ENCODE measurements at regions not wholly inside any gene's neighbourhood (a gene's known extent, or its start where the extent isn't known, plus 50 kb on each side); places are given as distances from the start of the nearest gene placed in this dataset.
A peak's percentile ranks its signal among the peaks of the same experiment; 100 is the strongest.

DNA sequence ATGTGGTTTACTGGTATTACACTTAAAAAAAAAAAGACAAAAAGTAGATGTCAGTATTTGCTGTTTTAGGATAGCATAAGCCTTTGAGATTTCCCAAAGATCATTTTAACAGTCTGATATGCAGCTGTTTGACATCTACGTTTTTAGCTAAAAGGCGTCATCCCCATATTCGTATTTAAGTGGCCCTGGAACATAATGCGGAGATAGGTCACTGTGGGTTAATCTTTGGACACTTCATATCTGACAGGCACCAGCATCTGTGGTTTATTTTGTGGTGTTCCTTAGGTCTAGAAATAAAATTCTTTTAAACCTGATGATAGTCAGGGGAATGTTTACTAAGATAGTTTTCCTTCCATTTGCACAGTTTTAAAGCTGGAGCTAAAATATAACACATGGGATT is 313.7 kb downstream of the SOX4 start:
- Histone ChIP-seq H3K27me3 (replicated peaks in 2 of 5; ENCODE audit: control insufficient read depth in 4 of 5, insufficient read depth in 5 of 5, low read length in 4 of 5) (no peaks in the 10 kb centered on the region), H3K27ac (ENCODE audit: insufficient read depth in 1 of 2, low read depth in 1 of 2, low read length in 2 of 2, poor library complexity in 1 of 2, severe bottlenecking in 2 of 2) (no peak overlapping the region), H3K4me3 (ENCODE audit: control insufficient read depth in 1 of 7, extremely low read depth in 1 of 7, insufficient read depth in 4 of 7, low read depth in 2 of 7, low read length in 6 of 7) (no peak overlapping the region), H3K9me3 (ENCODE audit: control extremely low read depth in 1 of 5, control insufficient read depth in 4 of 5, insufficient read depth in 2 of 5, low read depth in 1 of 5, low read length in 4 of 5) (no peaks in the 10 kb centered on the region), H3K4me1 (ENCODE audit: control extremely low read depth in 1 of 4, control insufficient read depth in 4 of 4, insufficient read depth in 4 of 4, low read length in 3 of 4) (peaks cover 0 to 7% (median 0%) of the 10 kb centered on the region in 4 experiments), H3K36me3 (ENCODE audit: control insufficient read depth in 4 of 4, insufficient read depth in 4 of 4, low read length in 3 of 4) (peaks cover 0 to 11% (median 2%) of the 10 kb centered on the region in 4 experiments)
- ChIA-PET CTCF (no interaction called here), POLR2A (no interaction called here)
- 75% methylated on average over 4 of the region's 4 CpGs for WGBS (ENCODE audit: insufficient coverage)
- DNase-seq, result peak; percentile 18 to 60 (median 39)

DNA sequence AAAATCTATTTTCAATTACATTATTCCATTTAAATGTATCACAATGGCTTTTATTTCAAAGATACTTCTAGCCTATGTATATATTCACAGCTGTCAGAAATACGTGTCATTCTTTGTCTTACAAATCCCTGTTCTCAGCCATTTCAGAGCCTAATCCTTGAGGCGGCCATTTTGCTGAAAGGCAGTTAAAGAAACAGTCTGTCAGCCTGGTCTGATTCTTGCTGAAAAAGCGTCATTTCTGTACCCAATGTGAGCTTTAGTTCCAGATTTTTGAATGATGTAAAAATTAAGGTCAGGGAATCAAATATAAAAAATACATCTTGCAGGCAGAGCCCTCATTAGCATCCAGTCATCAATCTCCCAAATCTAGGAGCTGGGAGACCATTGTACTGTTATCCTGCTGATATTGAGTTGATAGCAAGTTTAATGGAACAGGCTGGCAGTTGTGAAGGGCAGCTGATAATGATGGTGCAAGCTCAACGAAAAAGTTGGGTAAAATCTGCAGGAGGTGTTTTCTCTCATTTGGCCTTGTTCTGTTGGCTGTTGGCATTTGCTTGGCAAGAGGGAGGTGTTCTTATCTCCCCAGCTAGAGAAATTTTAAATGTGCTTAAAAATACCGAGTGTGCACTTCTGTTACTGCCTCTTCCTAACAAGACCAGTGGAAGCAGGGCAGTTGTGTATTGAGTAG is 314.8 kb downstream of the SOX4 start:
- no peak overlapping the region for H3K27ac ChIP-seq (ENCODE audit: insufficient read depth in 1 of 2, low read depth in 1 of 2, low read length in 2 of 2, poor library complexity in 1 of 2, severe bottlenecking in 2 of 2)
- ChIA-PET CTCF (interaction anchor here (0.6 to 0.9 kb wide), 3 partner anchors 9 to 950 kb away, joined by 3 to 4 read pairs (median 3); no protein-coding TSS in a partner anchor), POLR2A (no interaction called here)
- no peaks in the 10 kb centered on the region for H3K27me3 ChIP-seq (replicated peaks in 2 of 5; ENCODE audit: control insufficient read depth in 4 of 5, insufficient read depth in 5 of 5, low read length in 4 of 5)
- no peaks in the 10 kb centered on the region for H3K9me3 ChIP-seq (ENCODE audit: control extremely low read depth in 1 of 5, control insufficient read depth in 4 of 5, insufficient read depth in 2 of 5, low read depth in 1 of 5, low read length in 4 of 5)
- peaks cover 0 to 7% (median 0%) of the 10 kb centered on the region in 4 experiments for H3K4me1 ChIP-seq (ENCODE audit: control extremely low read depth in 1 of 4, control insufficient read depth in 4 of 4, insufficient read depth in 4 of 4, low read length in 3 of 4)
- no peak overlapping the region for H3K4me3 ChIP-seq (ENCODE audit: control insufficient read depth in 1 of 7, extremely low read depth in 1 of 7, insufficient read depth in 4 of 7, low read depth in 2 of 7, low read length in 6 of 7)
- H3K36me3 ChIP-seq (ENCODE audit: control insufficient read depth in 4 of 4, insufficient read depth in 4 of 4, low read length in 3 of 4), result peaks cover 0 to 11% (median 3%) of the 10 kb centered on the region in 4 experiments
- 100% methylated on average over 2 of the region's 5 CpGs for whole genome bisulfite sequencing (ENCODE audit: insufficient coverage)
- DNase-seq, result no peak

DNA sequence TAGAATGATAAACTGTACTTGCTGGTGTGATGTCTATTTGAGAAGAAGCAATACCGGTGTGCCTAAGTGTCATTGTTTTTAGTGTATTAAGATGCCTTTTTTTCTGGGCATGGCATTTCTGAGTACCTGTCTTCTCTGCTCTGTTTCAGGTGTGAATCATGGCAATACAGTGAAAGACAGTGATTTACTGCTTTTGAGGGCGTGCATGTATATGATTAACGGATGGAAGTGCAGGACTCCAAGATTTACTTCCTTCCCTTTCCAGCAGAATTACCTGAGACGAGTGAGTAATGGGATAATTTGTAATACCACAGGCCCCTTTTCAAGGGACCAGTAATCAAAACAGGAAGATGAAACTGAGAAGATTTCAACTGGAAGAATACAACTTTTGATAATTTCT is 315.8 kb downstream of the SOX4 start:
- POLR2A ChIA-PET, result no interaction called here
- no peaks in the 10 kb centered on the region for H3K27me3 ChIP-seq (replicated peaks in 2 of 5; ENCODE audit: control insufficient read depth in 4 of 5, insufficient read depth in 5 of 5, low read length in 4 of 5)
- no peak for DNase-seq

DNA sequence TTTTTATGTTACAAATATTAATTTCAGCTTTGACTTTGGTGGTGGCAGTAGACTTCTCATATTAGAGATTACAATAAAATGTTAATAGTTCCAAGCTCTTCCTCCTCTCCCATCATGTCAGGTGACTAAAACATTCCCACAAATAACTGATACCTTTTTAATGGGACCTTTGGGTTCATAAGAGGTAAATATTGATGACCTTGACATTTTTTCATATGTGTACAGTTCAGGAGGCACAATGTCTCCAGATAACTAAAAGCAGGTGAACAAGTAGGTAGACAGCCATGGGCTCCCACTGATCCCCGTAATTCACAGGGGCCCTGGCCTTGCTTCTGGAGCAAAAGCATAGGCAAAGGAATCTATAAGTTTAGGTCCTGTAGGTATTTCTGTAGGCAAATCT is 317.7 kb downstream of the SOX4 start:
- Histone ChIP-seq H3K4me1 (ENCODE audit: control extremely low read depth in 1 of 4, control insufficient read depth in 4 of 4, insufficient read depth in 4 of 4, low read length in 3 of 4) (peaks cover 0 to 19% (median 0%) of the 10 kb centered on the region in 4 experiments), H3K36me3 (ENCODE audit: control insufficient read depth in 4 of 4, insufficient read depth in 4 of 4, low read length in 3 of 4) (peaks cover 0 to 14% (median 6%) of the 10 kb centered on the region in 4 experiments), H3K27ac (ENCODE audit: insufficient read depth in 1 of 2, low read depth in 1 of 2, low read length in 2 of 2, poor library complexity in 1 of 2, severe bottlenecking in 2 of 2) (no peak overlapping the region), H3K4me3 (ENCODE audit: control insufficient read depth in 1 of 7, extremely low read depth in 1 of 7, insufficient read depth in 4 of 7, low read depth in 2 of 7, low read length in 6 of 7) (no peak overlapping the region), H3K9me3 (ENCODE audit: control extremely low read depth in 1 of 5, control insufficient read depth in 4 of 5, insufficient read depth in 2 of 5, low read depth in 1 of 5, low read length in 4 of 5) (no peaks in the 10 kb centered on the region), H3K27me3 (replicated peaks in 2 of 5; ENCODE audit: control insufficient read depth in 4 of 5, insufficient read depth in 5 of 5, low read length in 4 of 5) (no peaks in the 10 kb centered on the region)
- ChIA-PET CTCF (interaction anchor here (0.8 to 2.0 kb wide), 2 partner anchors 26 to 317 kb away, joined by 3 to 6 read pairs; no protein-coding TSS in a partner anchor), POLR2A (no interaction called here)
- 100% methylated on average over 1 of the region's 1 CpG for WGBS (ENCODE audit: insufficient coverage)
- no peak for DNase-seq

More for the DNA sequence above, 315.8 kb downstream of the SOX4 start:
- H3K4me1 ChIP-seq (ENCODE audit: control extremely low read depth in 1 of 4, control insufficient read depth in 4 of 4, insufficient read depth in 4 of 4, low read length in 3 of 4), result peaks cover 0 to 14% (median 0%) of the 10 kb centered on the region in 4 experiments
- H3K27ac ChIP-seq (ENCODE audit: insufficient read depth in 1 of 2, low read depth in 1 of 2, low read length in 2 of 2, poor library complexity in 1 of 2, severe bottlenecking in 2 of 2), result no peak overlapping the region
- no peak overlapping the region for H3K4me3 ChIP-seq (ENCODE audit: control insufficient read depth in 1 of 7, extremely low read depth in 1 of 7, insufficient read depth in 4 of 7, low read depth in 2 of 7, low read length in 6 of 7)
- H3K9me3 ChIP-seq (ENCODE audit: control extremely low read depth in 1 of 5, control insufficient read depth in 4 of 5, insufficient read depth in 2 of 5, low read depth in 1 of 5, low read length in 4 of 5), result no peaks in the 10 kb centered on the region
- H3K36me3 ChIP-seq (ENCODE audit: control insufficient read depth in 4 of 4, insufficient read depth in 4 of 4, low read length in 3 of 4), result peaks cover 0 to 11% (median 3%) of the 10 kb centered on the region in 4 experiments
- WGBS (ENCODE audit: insufficient coverage), result 90% methylated on average over 2 of the region's 4 CpGs
- CTCF ChIA-PET, result no interaction called here

DNA sequence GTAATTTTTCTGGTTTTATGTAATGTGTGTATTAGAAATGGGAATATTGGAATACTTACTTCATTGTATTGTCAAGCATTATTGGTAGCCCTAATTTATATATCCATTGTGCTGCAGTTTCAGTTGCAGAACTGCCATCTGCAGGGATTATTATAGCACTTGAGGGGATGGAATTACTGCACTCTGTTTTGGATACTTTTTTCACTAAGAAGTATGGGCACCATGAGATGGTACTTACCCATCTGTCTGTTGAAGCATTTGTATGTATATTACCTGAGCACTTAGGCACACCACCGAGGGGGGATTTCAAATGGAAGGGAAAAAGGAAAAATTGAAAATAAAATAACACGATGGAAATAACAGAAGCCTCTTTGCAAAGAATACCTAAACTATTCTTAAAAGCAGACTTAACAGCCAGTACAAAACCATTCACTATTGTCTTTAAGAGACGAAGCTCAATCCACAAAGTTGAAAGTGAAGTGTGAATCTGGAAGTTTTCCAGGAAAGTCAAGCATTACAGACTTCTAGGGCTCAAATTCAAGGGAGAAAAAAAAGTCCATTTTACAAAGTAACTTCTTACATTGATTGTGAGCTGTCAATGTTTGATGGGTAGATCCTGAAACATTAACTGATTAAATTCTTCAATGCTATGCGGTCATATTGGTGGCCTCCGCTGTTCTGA is 318.7 kb downstream of the SOX4 start:
- ChIA-PET CTCF (interaction anchor here (0.8 to 2.0 kb wide), 4 partner anchors 22 to 318 kb away, joined by 3 to 6 read pairs (median 3); no protein-coding TSS in a partner anchor), POLR2A (no interaction called here)
- Histone ChIP-seq H3K27ac (ENCODE audit: insufficient read depth in 1 of 2, low read depth in 1 of 2, low read length in 2 of 2, poor library complexity in 1 of 2, severe bottlenecking in 2 of 2) (no peak overlapping the region), H3K4me1 (ENCODE audit: control extremely low read depth in 1 of 4, control insufficient read depth in 4 of 4, insufficient read depth in 4 of 4, low read length in 3 of 4) (peaks cover 0 to 15% (median 0%) of the 10 kb centered on the region in 4 experiments), H3K9me3 (ENCODE audit: control extremely low read depth in 1 of 5, control insufficient read depth in 4 of 5, insufficient read depth in 2 of 5, low read depth in 1 of 5, low read length in 4 of 5) (no peaks in the 10 kb centered on the region), H3K27me3 (replicated peaks in 2 of 5; ENCODE audit: control insufficient read depth in 4 of 5, insufficient read depth in 5 of 5, low read length in 4 of 5) (no peaks in the 10 kb centered on the region), H3K4me3 (ENCODE audit: control insufficient read depth in 1 of 7, extremely low read depth in 1 of 7, insufficient read depth in 4 of 7, low read depth in 2 of 7, low read length in 6 of 7) (no peak overlapping the region), H3K36me3 (ENCODE audit: control insufficient read depth in 4 of 4, insufficient read depth in 4 of 4, low read length in 3 of 4) (peaks cover 0 to 14% (median 7%) of the 10 kb centered on the region in 4 experiments)
- WGBS (ENCODE audit: insufficient coverage), result 100% methylated on average over 3 of the region's 5 CpGs
- no peak for DNase-seq

DNA sequence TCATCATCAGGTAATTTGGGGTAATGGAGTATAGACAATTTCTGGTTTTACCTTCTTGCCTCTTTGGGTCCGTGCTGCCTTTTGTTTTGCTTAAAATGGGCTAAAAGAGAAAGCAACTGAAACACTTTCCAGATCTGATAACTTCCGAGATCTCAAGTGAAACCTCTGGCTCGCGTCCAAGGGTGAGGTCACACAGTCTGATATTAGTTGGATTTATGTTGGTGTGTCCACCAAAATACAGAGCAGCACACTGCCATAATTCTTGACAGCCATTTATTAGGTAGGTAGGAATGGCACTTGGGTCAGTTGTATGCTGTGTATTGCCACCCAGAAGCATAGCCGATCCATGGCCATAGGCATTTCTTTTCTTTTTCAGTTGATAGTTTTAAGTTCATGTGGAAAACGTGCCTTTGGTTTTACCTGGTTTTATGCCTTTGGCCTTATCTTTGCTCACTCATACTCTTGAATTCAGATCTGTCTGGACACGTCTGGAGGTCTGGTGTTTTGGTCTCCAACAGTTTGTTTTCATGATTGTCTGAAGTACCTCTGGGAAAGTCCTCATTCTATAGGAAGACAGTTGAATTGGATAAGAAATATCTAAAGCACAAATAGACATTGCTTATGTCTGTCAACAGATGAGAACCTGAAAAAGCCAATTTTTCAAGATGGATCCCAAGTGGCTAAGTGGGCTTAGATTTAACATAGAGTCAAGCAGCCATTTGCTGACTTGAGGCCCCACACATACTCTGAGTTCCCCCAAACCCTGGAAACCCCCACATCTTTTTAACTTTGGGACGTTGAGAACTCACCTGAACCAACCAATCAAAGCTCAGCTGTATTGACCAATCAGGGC is 320.8 kb downstream of the SOX4 start:
- H3K27me3 ChIP-seq (replicated peaks in 2 of 5; ENCODE audit: control insufficient read depth in 4 of 5, insufficient read depth in 5 of 5, low read length in 4 of 5), result no peaks in the 10 kb centered on the region
- peaks cover 0 to 12% (median 0%) of the 10 kb centered on the region in 4 experiments for H3K4me1 ChIP-seq (ENCODE audit: control extremely low read depth in 1 of 4, control insufficient read depth in 4 of 4, insufficient read depth in 4 of 4, low read length in 3 of 4)
- peak; percentile 84 to 96 (median 95) for DNase-seq
- no peaks in the 10 kb centered on the region for H3K9me3 ChIP-seq (ENCODE audit: control extremely low read depth in 1 of 5, control insufficient read depth in 4 of 5, insufficient read depth in 2 of 5, low read depth in 1 of 5, low read length in 4 of 5)
- 63% methylated on average over 5 of the region's 8 CpGs for WGBS (ENCODE audit: insufficient coverage)
- peak overlapping the region in 1 of 2 experiments; percentile 70 for H3K27ac ChIP-seq (ENCODE audit: insufficient read depth in 1 of 2, low read depth in 1 of 2, low read length in 2 of 2, poor library complexity in 1 of 2, severe bottlenecking in 2 of 2)
- peaks cover 0 to 14% (median 7%) of the 10 kb centered on the region in 4 experiments for H3K36me3 ChIP-seq (ENCODE audit: control insufficient read depth in 4 of 4, insufficient read depth in 4 of 4, low read length in 3 of 4)
- ChIA-PET CTCF (no interaction called here), POLR2A (no interaction called here)
- peak overlapping the region in 4 of 7 experiments; percentile 23 to 76 (median 52) for H3K4me3 ChIP-seq (ENCODE audit: control insufficient read depth in 1 of 7, extremely low read depth in 1 of 7, insufficient read depth in 4 of 7, low read depth in 2 of 7, low read length in 6 of 7)
